Vagina (tissue), 2 donors: ENCODE measurements at regions not wholly inside any gene's neighbourhood (a gene's known extent, or its start where the extent isn't known, plus 50 kb on each side); places are given as distances from the start of the nearest gene placed in this dataset.

ENCODE experiments used
- DNase-seq, 2 donors: peaks; one replicate each; pipeline ENCODE4 v3.0.0-alpha.2; 2017; ENCODE audit errors: extremely low spot score in 2 of 2
- H3K27ac ChIP-seq: fragments of 200-600 bp; sonication (generic); one replicate; pipeline ENCODE4 v1.5.1; 2019
- H3K27me3 ChIP-seq: fragments of 200-600 bp; sonication (generic); one replicate; pipeline ENCODE4 v1.5.1; 2019
- H3K36me3 ChIP-seq, 2 donors: fragments of 200-600 bp; sonication (generic); one replicate each; pipeline ENCODE4 v1.5.1; 2017 to 2019
- H3K4me1 ChIP-seq: fragments of 200-600 bp; sonication (generic); one replicate; pipeline ENCODE4 v1.5.1; 2019
- H3K4me3 ChIP-seq, 2 donors: fragments of 200-600 bp; sonication (generic); 1 replicate in 1 of 2; 2 replicates in 1 of 2; pipeline ENCODE4 v1.5.1; 2016 to 2019
- H3K9me3 ChIP-seq: fragments of 200-600 bp; sonication (generic); one replicate; pipeline ENCODE4 v1.5.1; 2019
- CTCF ChIP-seq, 3 experiments: fragments of 450-650 bp in 2 of 3; fragments of 200-600 bp in 1 of 3; sonication (generic) in 1 of 3; IDR thresholded peaks; one replicate each; pipeline ENCODE4 v1.5.1; 2017 to 2019; ENCODE audit warnings: antibody characterized with exemption in 3 of 3, mild to moderate bottlenecking in 2 of 3, moderate library complexity in 2 of 3
- POLR2A ChIP-seq, 2 donors: fragments of 450-650 bp; IDR thresholded peaks; one replicate each; pipeline ENCODE4 v1.6.1; 2017; ENCODE audit warnings: antibody characterized with exemption in 2 of 2, mild to moderate bottlenecking in 2 of 2, moderate library complexity in 2 of 2
- POLR2AphosphoS5 ChIP-seq, 2 donors: sonication (generic); formaldehyde crosslinking; IDR thresholded peaks; one replicate each; pipeline ENCODE4 v1.9.0; 2017; ENCODE audit warnings: antibody characterized with exemption in 2 of 2, mild to moderate bottlenecking in 2 of 2, low read depth in 1 of 2; ENCODE audit not compliant: insufficient read depth in 1 of 2
- intact Hi-C: fragments of 100-400 bp; cut with DNase I; formaldehyde crosslinking; loops from one replicate; pipeline ENCODE4 v1.15.1; 2023

- TF ChIP-seq POLR2A (IDR thresholded peaks at IDR 0.05) = no peak
- TF ChIP-seq CTCF (IDR thresholded peaks at IDR 0.05) = no peak
- no peak for TF ChIP-seq POLR2AphosphoS5 (IDR thresholded peaks at IDR 0.05; ENCODE audit: insufficient read depth in 1 of 2, low read depth in 1 of 2)
- Histone ChIP-seq H3K27ac (no peak overlapping the region), H3K4me3 (no peak overlapping the region), H3K36me3 (no peaks in the 10 kb centered on the region), H3K4me1 (peaks cover 5% of the 10 kb centered on the region), H3K27me3 (no peaks in the 10 kb centered on the region), H3K9me3 (no peaks in the 10 kb centered on the region)
- intact Hi-C loops = no loop called here
- no peak for DNase-seq
These were observed 134.6 kb upstream of the TRPC6 start for GRCh38 chr11:101718402-101718801.

GRCh38 chr11:101717619-101718018 lies 133.8 kb upstream of the TRPC6 start:
- Histone ChIP-seq H3K4me1 (peaks cover 5% of the 10 kb centered on the region), H3K9me3 (no peaks in the 10 kb centered on the region), H3K27ac (no peak overlapping the region), H3K36me3 (no peaks in the 10 kb centered on the region), H3K27me3 (no peaks in the 10 kb centered on the region), H3K4me3 (no peak overlapping the region)
- no peak for TF ChIP-seq POLR2AphosphoS5 (IDR thresholded peaks at IDR 0.05; ENCODE audit: insufficient read depth in 1 of 2, low read depth in 1 of 2)
- no peak for TF ChIP-seq POLR2A (IDR thresholded peaks at IDR 0.05)
- TF ChIP-seq CTCF (IDR thresholded peaks at IDR 0.05) = no peak
- DNase-seq = no peak
- intact Hi-C loops = no loop called here

GRCh38 chr11:101715281-101715680 lies 131.5 kb upstream of the TRPC6 start:
- Histone ChIP-seq H3K9me3 (no peaks in the 10 kb centered on the region), H3K4me3 (no peak overlapping the region), H3K27ac (no peak overlapping the region), H3K4me1 (no peaks in the 10 kb centered on the region), H3K36me3 (no peaks in the 10 kb centered on the region), H3K27me3 (no peaks in the 10 kb centered on the region)
- intact Hi-C loops = no loop called here
- DNase-seq = no peak
- no peak for TF ChIP-seq POLR2AphosphoS5 (IDR thresholded peaks at IDR 0.05; ENCODE audit: insufficient read depth in 1 of 2, low read depth in 1 of 2)
- no peak for TF ChIP-seq POLR2A (IDR thresholded peaks at IDR 0.05)
- TF ChIP-seq CTCF (IDR thresholded peaks at IDR 0.05) = no peak

- DNase-seq = no peak
- intact Hi-C loops = no loop called here
- Histone ChIP-seq H3K36me3 (no peaks in the 10 kb centered on the region), H3K27ac (no peak overlapping the region), H3K27me3 (no peaks in the 10 kb centered on the region), H3K4me3 (no peak overlapping the region), H3K4me1 (peaks cover 6% of the 10 kb centered on the region), H3K9me3 (no peaks in the 10 kb centered on the region)
- no peak for TF ChIP-seq CTCF (IDR thresholded peaks at IDR 0.05)
- no peak for TF ChIP-seq POLR2A (IDR thresholded peaks at IDR 0.05)
- TF ChIP-seq POLR2AphosphoS5 (IDR thresholded peaks at IDR 0.05; ENCODE audit: insufficient read depth in 1 of 2, low read depth in 1 of 2) = no peak
These were observed 123.7 kb upstream of the TRPC6 start for GRCh38 chr11:101707477-101707876.

GRCh38 chr11:101706541-101706940 lies 122.7 kb upstream of the TRPC6 start:
- no peaks in the 10 kb centered on the region for H3K9me3 ChIP-seq
- peaks cover 6% of the 10 kb centered on the region for H3K4me1 ChIP-seq
- no peaks in the 10 kb centered on the region for H3K27me3 ChIP-seq
- no peak overlapping the region for H3K27ac ChIP-seq
- no peak for TF ChIP-seq CTCF (IDR thresholded peaks at IDR 0.05)
- TF ChIP-seq POLR2AphosphoS5 (IDR thresholded peaks at IDR 0.05; ENCODE audit: insufficient read depth in 1 of 2, low read depth in 1 of 2) = no peak
- no peak for TF ChIP-seq POLR2A (IDR thresholded peaks at IDR 0.05)
- intact Hi-C loops = no loop called here
- no peak for DNase-seq
- no peak overlapping the region for H3K4me3 ChIP-seq
- no peaks in the 10 kb centered on the region for H3K36me3 ChIP-seq
